Lower leg skin (tissue), 3 donors: ENCODE measurements at regions not wholly inside any gene's neighbourhood (a gene's known extent, or its start where the extent isn't known, plus 50 kb on each side); places are given as distances from the start of the nearest gene placed in this dataset.

Source experiments
- POLR2A ChIP-seq, 2 donors: fragments of 450-650 bp; IDR thresholded peaks; one replicate each; pipeline ENCODE4 v1.6.1; 2016 to 2017; ENCODE audit warnings: antibody characterized with exemption in 2 of 2, mild to moderate bottlenecking in 1 of 2, moderate library complexity in 1 of 2
- TF ChIP-seq, protein P1 (sequence below), 3 donors: fragments of 450-650 bp; IDR thresholded peaks; one replicate each; pipeline ENCODE4 v1.5.1; 2016; ENCODE audit warnings: antibody characterized with exemption in 3 of 3, mild to moderate bottlenecking in 3 of 3, moderate library complexity in 2 of 3

DNA sequence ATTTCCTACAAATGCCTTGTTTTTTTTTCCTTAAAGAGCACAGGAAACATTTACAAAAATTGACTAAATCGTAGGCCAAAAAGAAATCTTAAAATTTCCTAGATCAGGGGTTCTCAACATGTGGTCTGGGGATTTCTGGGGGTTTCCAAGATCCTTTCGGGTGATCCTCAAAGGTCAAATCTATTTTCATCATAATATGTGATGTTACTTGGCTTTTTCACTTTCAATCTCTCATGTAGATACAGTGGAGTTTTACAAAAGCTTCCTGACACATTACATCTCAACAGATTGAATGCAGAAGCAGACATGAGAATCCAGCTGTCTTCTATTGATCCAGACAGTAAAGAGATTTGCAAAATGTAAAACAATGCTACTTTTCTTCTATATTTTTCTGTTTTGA is 497.3 kb downstream of the INHBA start:
- TF ChIP-seq, protein P1, sequence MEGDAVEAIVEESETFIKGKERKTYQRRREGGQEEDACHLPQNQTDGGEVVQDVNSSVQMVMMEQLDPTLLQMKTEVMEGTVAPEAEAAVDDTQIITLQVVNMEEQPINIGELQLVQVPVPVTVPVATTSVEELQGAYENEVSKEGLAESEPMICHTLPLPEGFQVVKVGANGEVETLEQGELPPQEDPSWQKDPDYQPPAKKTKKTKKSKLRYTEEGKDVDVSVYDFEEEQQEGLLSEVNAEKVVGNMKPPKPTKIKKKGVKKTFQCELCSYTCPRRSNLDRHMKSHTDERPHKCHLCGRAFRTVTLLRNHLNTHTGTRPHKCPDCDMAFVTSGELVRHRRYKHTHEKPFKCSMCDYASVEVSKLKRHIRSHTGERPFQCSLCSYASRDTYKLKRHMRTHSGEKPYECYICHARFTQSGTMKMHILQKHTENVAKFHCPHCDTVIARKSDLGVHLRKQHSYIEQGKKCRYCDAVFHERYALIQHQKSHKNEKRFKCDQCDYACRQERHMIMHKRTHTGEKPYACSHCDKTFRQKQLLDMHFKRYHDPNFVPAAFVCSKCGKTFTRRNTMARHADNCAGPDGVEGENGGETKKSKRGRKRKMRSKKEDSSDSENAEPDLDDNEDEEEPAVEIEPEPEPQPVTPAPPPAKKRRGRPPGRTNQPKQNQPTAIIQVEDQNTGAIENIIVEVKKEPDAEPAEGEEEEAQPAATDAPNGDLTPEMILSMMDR (IDR thresholded peaks at IDR 0.05), result no peak
- TF ChIP-seq POLR2A (IDR thresholded peaks at IDR 0.05), result no peak
